NB4 (cell line): ENCODE measurements at regions not wholly inside any gene's neighbourhood (a gene's known extent, or its start where the extent isn't known, plus 50 kb on each side); places are given as distances from the start of the nearest gene placed in this dataset.

Experiments used
- DNase-seq: peaks from one replicate; pipeline ENCODE4 v3.0.0; 2010; ENCODE audit warnings: low read depth
- H3K4me3 ChIP-seq: one replicate; pipeline ENCODE4 v1.5.1; 2011; ENCODE audit warnings: mild to moderate bottlenecking, low read depth, low read length, moderate library complexity
- CTCF ChIP-seq: IDR thresholded peaks from one replicate; pipeline ENCODE4 v1.5.1; 2012; ENCODE audit warnings: low read depth, low read length
- MAX ChIP-seq: IDR thresholded peaks from 2 replicates; pipeline ENCODE4 v1.6.1; 2011; ENCODE audit warnings: low read depth, low read length
- MYC ChIP-seq: IDR thresholded peaks from 2 replicates; pipeline ENCODE4 v1.6.1; 2011; ENCODE audit warnings: low read depth, low read length
- POLR2A ChIP-seq: IDR thresholded peaks from 2 replicates; pipeline ENCODE4 v1.6.1; 2011; ENCODE audit warnings: mild to moderate bottlenecking; ENCODE audit not compliant: insufficient read length; ENCODE audit errors: extremely low read depth

- peak; percentile 37 for TF ChIP-seq CTCF
- TF ChIP-seq POLR2A = no peak
- no peak for TF ChIP-seq MYC
- TF ChIP-seq MAX = no peak
- H3K4me3 ChIP-seq = no peak overlapping the region
- peak; percentile 15 for DNase-seq
Observed at GRCh38 chr9:18143073-18143745, 330.7 kb upstream of the ADAMTSL1 start.

GRCh38 chr9:18146329-18146728 is 327.6 kb upstream of the ADAMTSL1 start:
- H3K4me3 ChIP-seq = no peak overlapping the region
- TF ChIP-seq MAX = no peak
- TF ChIP-seq MYC = no peak
- no peak for TF ChIP-seq POLR2A
- TF ChIP-seq CTCF = no peak
- DNase-seq = no peak

GRCh38 chr9:18149471-18150011 is 324.4 kb upstream of the ADAMTSL1 start:
- no peak overlapping the region for H3K4me3 ChIP-seq
- TF ChIP-seq CTCF = no peak
- TF ChIP-seq POLR2A = no peak
- TF ChIP-seq MYC = no peak
- TF ChIP-seq MAX = no peak
- DNase-seq = no peak

GRCh38 chr9:18154661-18155060 is 319.3 kb upstream of the ADAMTSL1 start:
- no peak for TF ChIP-seq CTCF
- TF ChIP-seq MAX = no peak
- no peak for TF ChIP-seq POLR2A
- no peak for TF ChIP-seq MYC
- no peak overlapping the region for H3K4me3 ChIP-seq
- no peak for DNase-seq

GRCh38 chr9:18159254-18159653 is 314.7 kb upstream of the ADAMTSL1 start:
- TF ChIP-seq MYC (no peak), MAX (no peak), POLR2A (no peak), CTCF (no peak)
- no peak for DNase-seq
- H3K4me3 ChIP-seq = no peak overlapping the region

GRCh38 chr9:18163146-18163545 is 310.8 kb upstream of the ADAMTSL1 start:
- no peak for DNase-seq
- TF ChIP-seq MYC (no peak), CTCF (no peak), MAX (no peak), POLR2A (no peak)
- H3K4me3 ChIP-seq = no peak overlapping the region
